ENCODE measurements at regions not wholly inside any gene's neighbourhood (a gene's known extent, or its start where the extent isn't known, plus 50 kb on each side); places are given as distances from the start of the nearest gene placed in this dataset.

- WGBS, 2 donors, result 63 to 75% methylated on average over 5 of the region's 5 CpGs
- ATAC-seq (ENCODE audit: low FRiP score in 2 of 2), result no peak
Observed at GRCh38 chr16:47848421-47849109, 307.2 kb downstream of the ABCC12 start.

GRCh38 chr16:47847220-47847970, 308.4 kb downstream of the ABCC12 start:
- TF ChIP-seq POLR2A (IDR thresholded peaks at IDR 0.05), result no peak
- TF ChIP-seq POLR2AphosphoS5 (IDR thresholded peaks at IDR 0.05), result no peak
- no peak for TF ChIP-seq EP300 (IDR thresholded peaks at IDR 0.05)
- no peak for TF ChIP-seq CTCF (IDR thresholded peaks at IDR 0.05)
- Histone ChIP-seq H3K27ac (no peak overlapping the region), H3K4me3 (no peak overlapping the region), H3K36me3 (no peaks in the 10 kb centered on the region), H3K9me3 (no peaks in the 10 kb centered on the region), H3K4me1 (no peaks in the 10 kb centered on the region), H3K27me3 (no peaks in the 10 kb centered on the region)
- ATAC-seq (ENCODE audit: low FRiP score in 2 of 2) (no peak), DNase-seq (no peak)
- WGBS, 2 donors, result 71 to 80% methylated on average over 6 of the region's 6 CpGs

More at GRCh38 chr16:47848421-47849109, 307.2 kb downstream of the ABCC12 start:
- no peak overlapping the region for H3K27ac ChIP-seq
- H3K36me3 ChIP-seq, result no peaks in the 10 kb centered on the region
- no peaks in the 10 kb centered on the region for H3K27me3 ChIP-seq
- H3K9me3 ChIP-seq, result no peaks in the 10 kb centered on the region
- no peak overlapping the region for H3K4me3 ChIP-seq
- DNase-seq, result no peak
- TF ChIP-seq POLR2A (IDR thresholded peaks at IDR 0.05), result no peak
- TF ChIP-seq CTCF (IDR thresholded peaks at IDR 0.05), result no peak
- no peak for TF ChIP-seq EP300 (IDR thresholded peaks at IDR 0.05)
- no peak for TF ChIP-seq POLR2AphosphoS5 (IDR thresholded peaks at IDR 0.05)
- H3K4me1 ChIP-seq, result no peaks in the 10 kb centered on the region

- DNase-seq (no peak), ATAC-seq (ENCODE audit: low FRiP score in 2 of 2) (no peak)
- Histone ChIP-seq H3K9me3 (peaks cover 6 to 21% (median 18%) of the 10 kb centered on the region in 4 donors), H3K4me1 (no peaks in the 10 kb centered on the region), H3K36me3 (no peaks in the 10 kb centered on the region), H3K4me3 (no peak overlapping the region), H3K27me3 (no peaks in the 10 kb centered on the region), H3K27ac (no peak overlapping the region)
- 63 to 71% methylated on average over 2 of the region's 2 CpGs for WGBS, 2 donors
- TF ChIP-seq POLR2AphosphoS5 (IDR thresholded peaks at IDR 0.05), result no peak
Observed at GRCh38 chr16:47834485-47835024, 321.2 kb downstream of the ABCC12 start.

GRCh38 chr16:47833771-47834170, 322.0 kb downstream of the ABCC12 start:
- H3K9me3 ChIP-seq, result peaks cover 6 to 21% (median 18%) of the 10 kb centered on the region in 4 donors
- 79 to 94% methylated on average over 1 of the region's 1 CpG for WGBS, 2 donors
- ATAC-seq (ENCODE audit: low FRiP score in 2 of 2), result no peak

More at GRCh38 chr16:47833771-47834170, 322.0 kb downstream of the ABCC12 start:
- Histone ChIP-seq H3K36me3 (no peaks in the 10 kb centered on the region), H3K4me1 (no peaks in the 10 kb centered on the region), H3K4me3 (no peak overlapping the region), H3K27me3 (no peaks in the 10 kb centered on the region), H3K27ac (no peak overlapping the region)
- DNase-seq, result no peak
- TF ChIP-seq POLR2A (IDR thresholded peaks at IDR 0.05), result no peak
- TF ChIP-seq POLR2AphosphoS5 (IDR thresholded peaks at IDR 0.05), result no peak
- no peak for TF ChIP-seq EP300 (IDR thresholded peaks at IDR 0.05)
- no peak for TF ChIP-seq CTCF (IDR thresholded peaks at IDR 0.05)
